Left lung (tissue), 4 donors: ENCODE measurements at regions not wholly inside any gene's neighbourhood (a gene's known extent, or its start where the extent isn't known, plus 50 kb on each side); places are given as distances from the start of the nearest gene placed in this dataset.
A peak's percentile ranks its signal among the peaks of the same experiment; 100 is the strongest.

Source experiments
- ATAC-seq: fragments of 200-7000 bp; cut with Tn5 transposase; one replicate; pipeline ENCODE4 v1.9.1; 2020; ENCODE audit warnings: moderate library complexity
- DNase-seq, 4 donors: peaks; one replicate each; pipeline ENCODE4 v3.0.0-alpha.2; 2013 to 2020
- H3K27ac ChIP-seq, 2 donors: fragments of 200-600 bp; sonication (generic) in 1 of 2; one replicate each; pipeline versions ENCODE4 v1.5.0 to v1.8.0; 2020 to 2021
- H3K27me3 ChIP-seq, 2 donors: fragments of 200-600 bp; sonication (generic) in 1 of 2; one replicate each; pipeline versions ENCODE4 v1.5.0 to v1.8.0; 2020 to 2021
- H3K36me3 ChIP-seq, 2 donors: fragments of 200-600 bp; sonication (generic) in 1 of 2; one replicate each; pipeline versions ENCODE4 v1.5.0 to v1.8.0; 2020 to 2021
- H3K4me1 ChIP-seq, 2 donors: fragments of 200-600 bp; one replicate each; pipeline ENCODE4 v1.8.0; 2021
- H3K4me3 ChIP-seq, 2 donors: fragments of 200-600 bp; sonication (generic) in 1 of 2; one replicate each; pipeline versions ENCODE4 v1.5.0 to v1.8.0; 2020 to 2021; ENCODE audit warnings: mild to moderate bottlenecking in 1 of 2
- H3K9me3 ChIP-seq, 2 donors: fragments of 200-600 bp; sonication (generic) in 1 of 2; one replicate each; pipeline versions ENCODE4 v1.5.0 to v1.8.0; 2020 to 2021
- CTCF ChIP-seq, 2 donors: fragments of 200-600 bp; sonication (generic) in 1 of 2; IDR thresholded peaks; one replicate each; pipeline versions ENCODE4 v1.5.0 to v1.8.0; 2021; ENCODE audit warnings: antibody characterized with exemption in 2 of 2
- intact Hi-C, 2 donors: fragments of 100-400 bp; cut with DNase I; formaldehyde crosslinking; loops; one replicate each; pipeline versions ENCODE4 v1.11.2 to v1.14.2; 2022
- donor health status: DM: no; HTN: yes; CAD: no.
- donor health status: DM: no; HTN: no; CAD: no.

- Histone ChIP-seq H3K4me3 (no peak overlapping the region), H3K4me1 (no peaks in the 10 kb centered on the region), H3K9me3 (peaks cover 0 to 8% of the 10 kb centered on the region in 2 donors), H3K27me3 (no peaks in the 10 kb centered on the region), H3K36me3 (no peaks in the 10 kb centered on the region), H3K27ac (no peak overlapping the region)
- DNase-seq (no peak), ATAC-seq (no peak)
- TF ChIP-seq CTCF (IDR thresholded peaks at IDR 0.05), result no peak
- intact Hi-C loops, result no loop called here
Measured at GRCh38 chr1:106615473-106615872, 441.0 kb upstream of the PRMT6 start.

- DNase-seq, result peak in 1 of 4 donors; percentile 54
- no peak for ATAC-seq
- intact Hi-C loops, result no loop called here
Measured at GRCh38 chr1:106619080-106619826, 437.2 kb upstream of the PRMT6 start.

GRCh38 chr1:106619827-106620134, 436.7 kb upstream of the PRMT6 start:
- Histone ChIP-seq H3K27me3 (no peaks in the 10 kb centered on the region), H3K4me1 (no peaks in the 10 kb centered on the region), H3K4me3 (no peak overlapping the region), H3K27ac (no peak overlapping the region), H3K36me3 (no peaks in the 10 kb centered on the region), H3K9me3 (peaks cover 0 to 19% of the 10 kb centered on the region in 2 donors)
- intact Hi-C loops, result no loop called here
- TF ChIP-seq CTCF (IDR thresholded peaks at IDR 0.05), result no peak
- ATAC-seq, result no peak
- DNase-seq, result peak in 1 of 4 donors; percentile 50

More at GRCh38 chr1:106619080-106619826, 437.2 kb upstream of the PRMT6 start:
- Histone ChIP-seq H3K4me3 (no peak overlapping the region), H3K27ac (no peak overlapping the region), H3K36me3 (no peaks in the 10 kb centered on the region), H3K9me3 (peaks cover 0 to 15% of the 10 kb centered on the region in 2 donors), H3K4me1 (no peaks in the 10 kb centered on the region), H3K27me3 (no peaks in the 10 kb centered on the region)
- TF ChIP-seq CTCF (IDR thresholded peaks at IDR 0.05), result no peak

GRCh38 chr1:106620521-106620954, 435.9 kb upstream of the PRMT6 start:
- ATAC-seq (peak; percentile 19), DNase-seq (peak in 1 of 4 donors; percentile 47)
- no peaks in the 10 kb centered on the region for H3K4me1 ChIP-seq
- H3K27ac ChIP-seq, result no peak overlapping the region
- no peak overlapping the region for H3K4me3 ChIP-seq
- H3K36me3 ChIP-seq, result no peaks in the 10 kb centered on the region
- intact Hi-C loops, result no loop called here
- no peaks in the 10 kb centered on the region for H3K27me3 ChIP-seq
- H3K9me3 ChIP-seq, result peaks cover 0 to 19% of the 10 kb centered on the region in 2 donors
- no peak for TF ChIP-seq CTCF (IDR thresholded peaks at IDR 0.05)

GRCh38 chr1:106621853-106622252, 434.6 kb upstream of the PRMT6 start:
- DNase-seq (no peak), ATAC-seq (no peak)
- TF ChIP-seq CTCF (IDR thresholded peaks at IDR 0.05), result no peak

More at GRCh38 chr1:106621853-106622252, 434.6 kb upstream of the PRMT6 start:
- Histone ChIP-seq H3K9me3 (peaks cover 0 to 19% of the 10 kb centered on the region in 2 donors), H3K27ac (no peak overlapping the region), H3K4me3 (no peak overlapping the region), H3K36me3 (no peaks in the 10 kb centered on the region), H3K27me3 (no peaks in the 10 kb centered on the region), H3K4me1 (no peaks in the 10 kb centered on the region)
- intact Hi-C loops, result no loop called here
